Nephron progenitor cell (in vitro differentiated cells): ENCODE measurements at regions not wholly inside any gene's neighbourhood (a gene's known extent, or its start where the extent isn't known, plus 50 kb on each side); places are given as distances from the start of the nearest gene placed in this dataset.
A peak's percentile ranks its signal among the peaks of the same experiment; 100 is the strongest.

Experiments
- DNase-seq: peaks from one replicate; pipeline ENCODE4 v3.0.0; 2021
- H3K27ac Mint-ChIP-seq: 2 replicates; pipeline ENCODE4 v1.8.0; 2021; ENCODE audit warnings: mild to moderate bottlenecking, moderate library complexity, mixed read lengths
- H3K27me3 Mint-ChIP-seq: 2 replicates; pipeline ENCODE4 v1.8.0; 2021; ENCODE audit warnings: mild to moderate bottlenecking, low read depth, mixed read lengths; ENCODE audit not compliant: poor library complexity
- H3K36me3 Mint-ChIP-seq: 2 replicates; pipeline ENCODE4 v1.8.0; 2021; ENCODE audit warnings: low read depth, mixed read lengths
- H3K4me1 Mint-ChIP-seq: 2 replicates; pipeline ENCODE4 v1.8.0; 2021; ENCODE audit warnings: mixed read lengths
- H3K4me3 Mint-ChIP-seq: 2 replicates; pipeline ENCODE4 v1.8.0; 2021; ENCODE audit warnings: mild to moderate bottlenecking, moderate library complexity, mixed read lengths
- H3K9me3 Mint-ChIP-seq: 2 replicates; pipeline ENCODE4 v1.8.0; 2021; ENCODE audit warnings: mild to moderate bottlenecking, moderate library complexity, mixed read lengths
- TF ChIP-seq, protein P1 (sequence below): fragments of 200-600 bp; sonication (generic); IDR thresholded peaks from 2 replicates; pipeline ENCODE4 v1.5.0; 2021; ENCODE audit warnings: antibody characterized with exemption

DNA sequence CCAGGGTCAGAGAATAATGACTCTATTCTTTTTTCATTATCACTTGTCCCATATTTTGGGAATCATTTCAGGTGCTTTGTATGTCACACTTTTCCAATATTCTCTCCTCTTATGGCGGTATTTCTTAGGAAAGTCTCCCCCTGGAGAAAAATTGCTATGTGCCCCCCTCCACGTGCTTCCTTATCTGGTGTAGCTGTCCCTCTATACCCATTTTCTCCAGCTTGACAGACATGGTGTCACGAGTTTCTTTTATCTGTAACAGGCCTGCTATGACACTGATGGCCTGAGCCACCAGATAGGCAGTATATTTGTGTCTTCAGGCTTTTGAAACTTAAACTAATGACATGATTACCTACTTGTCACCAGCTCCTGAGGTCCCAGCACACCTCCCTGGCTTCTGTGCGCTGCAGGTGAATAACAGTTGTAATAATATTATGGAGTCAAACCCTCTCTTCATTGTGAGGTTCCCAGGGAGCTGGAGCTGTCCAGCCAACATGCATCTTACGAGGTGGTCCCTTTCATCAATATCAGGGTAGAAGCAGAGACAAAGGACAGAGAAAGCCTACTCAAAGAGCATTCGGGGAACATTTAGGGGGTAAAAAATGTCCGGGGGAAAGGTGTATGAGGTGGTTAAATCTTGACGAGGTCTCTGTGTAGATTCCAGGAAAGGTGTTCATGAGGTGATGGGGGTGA is 71.2 kb upstream of the DUSP10 start:
- Mint-ChIP-seq H3K27ac (no peak overlapping the region), H3K4me3 (no peak overlapping the region), H3K4me1 (no peaks in the 10 kb centered on the region), H3K27me3 (peaks cover 5% of the 10 kb centered on the region), H3K36me3 (no peaks in the 10 kb centered on the region), H3K9me3 (no peaks in the 10 kb centered on the region)
- TF ChIP-seq, protein P1, sequence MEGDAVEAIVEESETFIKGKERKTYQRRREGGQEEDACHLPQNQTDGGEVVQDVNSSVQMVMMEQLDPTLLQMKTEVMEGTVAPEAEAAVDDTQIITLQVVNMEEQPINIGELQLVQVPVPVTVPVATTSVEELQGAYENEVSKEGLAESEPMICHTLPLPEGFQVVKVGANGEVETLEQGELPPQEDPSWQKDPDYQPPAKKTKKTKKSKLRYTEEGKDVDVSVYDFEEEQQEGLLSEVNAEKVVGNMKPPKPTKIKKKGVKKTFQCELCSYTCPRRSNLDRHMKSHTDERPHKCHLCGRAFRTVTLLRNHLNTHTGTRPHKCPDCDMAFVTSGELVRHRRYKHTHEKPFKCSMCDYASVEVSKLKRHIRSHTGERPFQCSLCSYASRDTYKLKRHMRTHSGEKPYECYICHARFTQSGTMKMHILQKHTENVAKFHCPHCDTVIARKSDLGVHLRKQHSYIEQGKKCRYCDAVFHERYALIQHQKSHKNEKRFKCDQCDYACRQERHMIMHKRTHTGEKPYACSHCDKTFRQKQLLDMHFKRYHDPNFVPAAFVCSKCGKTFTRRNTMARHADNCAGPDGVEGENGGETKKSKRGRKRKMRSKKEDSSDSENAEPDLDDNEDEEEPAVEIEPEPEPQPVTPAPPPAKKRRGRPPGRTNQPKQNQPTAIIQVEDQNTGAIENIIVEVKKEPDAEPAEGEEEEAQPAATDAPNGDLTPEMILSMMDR, result no peak
- no peak for DNase-seq

DNA sequence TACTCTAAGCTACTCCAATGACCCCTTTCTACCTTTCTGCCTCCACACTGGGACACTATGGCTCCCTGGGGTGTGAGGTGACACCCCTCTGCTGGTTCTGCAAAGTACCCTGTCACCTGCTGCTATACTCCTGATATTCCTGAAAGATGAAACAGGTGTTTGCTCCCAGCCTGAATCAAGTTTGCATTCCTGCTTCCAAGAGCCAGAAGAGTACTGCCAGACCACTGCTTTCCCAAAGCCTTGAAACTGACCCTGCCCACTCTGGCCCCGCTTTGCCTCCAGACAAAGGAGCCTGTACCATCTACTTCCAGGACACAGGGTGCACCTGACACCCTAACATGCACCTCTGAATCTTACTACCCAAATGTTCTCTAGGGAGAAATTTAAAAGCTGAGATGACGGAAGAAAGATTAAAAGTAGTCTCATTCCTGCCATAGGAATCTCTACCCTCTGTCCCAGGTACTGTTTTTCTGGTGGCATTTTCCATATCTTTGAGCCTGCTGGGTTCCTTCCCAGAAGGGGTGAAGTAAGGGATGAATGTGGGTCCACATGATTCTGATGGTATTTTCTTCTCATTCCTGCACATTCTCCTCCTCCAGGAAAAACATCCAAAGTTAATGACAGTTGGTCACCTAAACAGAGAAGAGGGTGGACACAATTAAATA is 70.3 kb upstream of the DUSP10 start:
- Mint-ChIP-seq H3K36me3 (no peaks in the 10 kb centered on the region), H3K9me3 (no peaks in the 10 kb centered on the region), H3K4me1 (no peaks in the 10 kb centered on the region), H3K27me3 (peaks cover 7% of the 10 kb centered on the region), H3K27ac (peak overlapping the region; percentile 49), H3K4me3 (no peak overlapping the region)
- no peak for DNase-seq
- TF ChIP-seq, protein P1, result no peak

DNA sequence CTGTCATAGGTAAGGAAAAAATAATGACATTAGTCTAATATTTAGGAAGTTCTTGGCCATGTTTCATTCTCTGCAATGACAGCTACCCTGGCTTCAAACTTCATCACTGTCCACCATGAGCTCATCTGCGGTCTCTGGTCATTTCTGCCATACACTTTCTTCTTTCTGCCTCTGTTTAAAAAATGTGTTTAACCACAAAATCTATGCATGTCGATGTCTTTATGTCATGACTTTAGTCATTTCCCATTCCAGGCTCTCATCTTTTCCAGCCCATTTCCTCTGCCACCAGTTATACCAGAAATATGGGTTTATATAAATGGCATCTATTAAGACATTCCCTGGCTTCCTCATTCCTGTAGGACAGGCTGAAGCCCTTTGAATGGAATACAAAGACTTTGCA is 68.5 kb upstream of the DUSP10 start:
- Mint-ChIP-seq H3K27ac (no peak overlapping the region), H3K4me3 (no peak overlapping the region), H3K4me1 (no peaks in the 10 kb centered on the region), H3K9me3 (no peaks in the 10 kb centered on the region), H3K27me3 (peaks cover 7% of the 10 kb centered on the region), H3K36me3 (no peaks in the 10 kb centered on the region)
- TF ChIP-seq, protein P1, result no peak
- no peak for DNase-seq

DNA sequence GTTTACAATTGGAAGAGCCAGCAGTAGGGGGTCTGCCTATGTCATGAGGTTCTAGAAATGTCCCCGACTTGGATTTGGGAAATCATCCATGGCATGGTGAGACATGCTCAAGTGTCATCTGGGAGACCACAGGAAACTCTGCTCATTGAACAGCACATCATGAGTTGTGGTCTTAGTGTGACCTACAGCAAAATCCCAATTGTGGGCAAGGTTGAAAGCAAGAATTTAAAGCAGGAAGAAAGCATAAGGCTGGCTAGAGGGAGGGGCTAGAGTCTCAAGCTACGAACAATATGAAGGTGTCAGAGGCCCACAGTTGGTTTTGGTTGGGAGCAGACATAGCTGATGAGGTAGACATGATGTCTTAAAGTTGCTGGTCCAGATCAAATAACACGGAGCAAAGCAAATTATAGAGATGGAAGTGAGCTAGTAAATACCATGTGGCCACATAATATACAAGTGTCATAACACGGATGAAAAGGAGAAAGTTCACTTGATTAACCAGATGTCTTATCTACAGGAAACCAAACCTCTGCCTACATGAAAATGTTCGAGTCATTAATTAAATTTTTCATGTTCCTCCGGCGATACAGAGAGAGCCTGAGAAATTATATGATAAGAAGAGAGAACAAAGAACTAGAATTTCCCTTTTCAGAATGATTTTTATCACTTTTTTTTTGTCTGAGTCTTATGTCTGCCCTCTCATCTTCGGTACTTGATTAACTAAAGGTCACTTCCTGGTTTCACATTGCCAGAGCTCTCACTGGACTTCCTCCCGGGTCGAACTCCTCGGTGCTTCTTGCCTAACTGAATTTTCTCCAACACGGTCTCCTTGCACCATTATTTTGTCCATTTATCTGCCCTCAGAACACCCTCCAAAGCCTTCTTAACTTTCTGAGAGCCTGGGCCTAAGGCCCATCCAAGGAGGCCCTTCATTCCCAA is 67.5 kb upstream of the DUSP10 start:
- Mint-ChIP-seq H3K4me3 (no peak overlapping the region), H3K9me3 (no peaks in the 10 kb centered on the region), H3K27me3 (peaks cover 7% of the 10 kb centered on the region), H3K36me3 (no peaks in the 10 kb centered on the region), H3K27ac (peak overlapping the region; percentile 26), H3K4me1 (no peaks in the 10 kb centered on the region)
- TF ChIP-seq, protein P1, result no peak
- no peak for DNase-seq

DNA sequence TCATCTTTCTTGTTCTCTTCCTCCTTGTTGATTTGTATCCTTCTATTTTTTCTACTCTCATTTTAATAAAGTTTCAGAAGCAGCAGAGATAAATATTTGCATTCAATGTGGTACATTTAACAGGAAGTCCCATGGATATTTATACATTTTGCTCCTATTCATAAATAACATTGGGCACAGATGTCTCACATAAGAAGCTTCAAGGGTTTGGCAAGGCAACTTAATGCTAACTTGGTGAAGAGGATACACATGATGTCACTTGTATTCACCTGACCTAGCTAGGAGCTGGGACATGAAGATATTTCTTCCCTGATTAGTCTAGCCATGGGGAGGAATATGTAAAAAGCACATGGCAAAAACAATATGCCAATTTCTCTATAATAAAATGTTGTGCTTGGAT is 65.1 kb upstream of the DUSP10 start:
- peaks cover 5% of the 10 kb centered on the region for H3K4me1 Mint-ChIP-seq
- H3K36me3 Mint-ChIP-seq, result no peaks in the 10 kb centered on the region
- no peak for DNase-seq
- H3K27ac Mint-ChIP-seq, result no peak overlapping the region
- H3K27me3 Mint-ChIP-seq, result peaks cover 7% of the 10 kb centered on the region
- H3K9me3 Mint-ChIP-seq, result no peaks in the 10 kb centered on the region
- TF ChIP-seq, protein P1, result no peak
- H3K4me3 Mint-ChIP-seq, result no peak overlapping the region
